ENCODE measurements at regions not wholly inside any gene's neighbourhood (a gene's known extent, or its start where the extent isn't known, plus 50 kb on each side); places are given as distances from the start of the nearest gene placed in this dataset.
A peak's percentile ranks its signal among the peaks of the same experiment; 100 is the strongest.
"Not testable (repeated sequence)": the region's sequence is repeated elsewhere in the genome, so short reads cannot be mapped to it uniquely, and the experiment has no call there.

DNA sequence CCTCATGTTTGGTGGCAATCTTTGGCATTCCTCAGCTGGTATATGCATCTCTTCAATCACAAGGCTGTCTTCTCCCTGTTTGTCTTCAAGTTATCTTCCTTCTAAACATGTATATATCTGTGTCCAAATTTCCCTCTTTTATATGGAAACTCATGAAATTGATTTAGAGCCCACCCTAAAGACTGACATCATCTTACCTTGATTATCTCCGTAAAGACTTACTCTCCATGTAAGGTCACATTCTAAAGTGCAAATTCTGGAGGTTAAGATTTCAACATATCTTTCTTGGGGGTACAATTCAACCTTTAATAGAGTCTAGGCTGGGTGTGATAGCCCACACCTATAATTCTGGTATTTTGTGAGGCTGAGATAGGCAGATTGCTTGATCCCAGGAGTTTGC, 215.8 kb upstream of the LRRC4C start:
- no peak for DNase-seq (ENCODE audit: low read depth in 4 of 4, low spot score in 3 of 4)

GRCh38 chr11:41713030-41713429, 253.6 kb upstream of the LRRC4C start:
- no peak for DNase-seq (ENCODE audit: low read depth in 4 of 4, low spot score in 3 of 4)

GRCh38 chr11:41714101-41714500, 254.6 kb upstream of the LRRC4C start:
- no peak for DNase-seq (ENCODE audit: low read depth in 4 of 4, low spot score in 3 of 4)

DNA sequence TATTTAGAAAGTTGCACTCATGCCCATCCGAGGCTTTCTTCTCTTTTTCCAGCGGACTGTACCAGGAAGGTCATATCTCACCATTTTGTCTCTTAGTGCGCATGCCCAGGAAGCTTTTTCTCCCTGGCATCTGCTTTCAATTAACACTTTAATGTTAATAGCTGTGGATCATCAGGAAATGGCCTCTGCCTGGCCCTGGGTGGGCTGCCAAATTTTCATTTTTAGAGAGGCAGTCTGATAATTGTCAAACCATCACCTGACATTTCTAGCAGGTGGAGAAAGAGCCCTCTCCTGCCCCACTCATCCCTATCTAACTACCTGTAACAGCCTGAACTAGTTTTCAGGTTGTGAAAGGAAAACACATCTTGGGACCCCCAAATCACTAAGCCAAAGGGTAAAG, 257.4 kb upstream of the LRRC4C start:
- no peak for DNase-seq (ENCODE audit: low read depth in 4 of 4, low spot score in 3 of 4)

DNA sequence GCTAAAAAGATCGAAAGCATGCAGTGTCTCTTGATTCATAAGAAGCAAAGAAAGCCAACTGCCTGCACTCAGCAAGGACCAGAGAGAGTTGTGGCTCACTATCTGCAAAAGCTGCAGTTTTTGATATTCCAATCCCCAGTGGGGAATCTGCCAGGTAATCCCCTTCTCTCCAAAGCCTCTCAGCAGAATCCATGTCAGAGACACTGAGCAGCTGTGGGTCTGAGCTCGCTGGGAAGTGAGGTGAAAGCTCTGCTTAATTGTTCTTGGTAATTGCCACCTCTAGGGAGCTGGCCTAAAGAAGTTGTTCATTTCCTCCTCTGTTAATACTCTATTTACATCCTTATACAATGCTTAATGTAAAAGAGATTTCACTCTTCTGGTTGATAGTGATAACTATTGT, 261.3 kb upstream of the LRRC4C start:
- no peak for DNase-seq (ENCODE audit: low read depth in 4 of 4, low spot score in 3 of 4)

- not testable (repeated sequence) for DNase-seq (ENCODE audit: low read depth in 4 of 4, low spot score in 3 of 4)
These were observed 268.7 kb upstream of the LRRC4C start for GRCh38 chr11:41728161-41728560.

DNA sequence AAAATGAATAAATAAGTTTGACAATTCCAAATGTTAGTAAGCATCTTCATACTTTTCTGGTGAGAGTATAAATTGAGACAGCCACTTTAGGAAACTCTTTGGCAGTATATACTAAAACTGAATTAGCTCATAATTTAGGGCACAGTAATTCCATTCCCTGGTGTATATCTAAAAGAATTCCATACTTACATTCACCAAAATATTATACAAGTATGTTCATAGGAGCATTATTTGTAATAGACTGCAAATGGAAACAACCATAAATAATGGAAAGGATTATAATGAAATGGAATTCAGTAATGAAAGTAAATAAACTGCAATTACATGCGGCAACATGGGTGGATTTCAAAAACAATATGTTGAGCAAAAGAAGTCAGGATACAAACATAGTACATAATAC, 315.8 kb upstream of the LRRC4C start:
- no peak for DNase-seq (ENCODE audit: low read depth in 4 of 4, low spot score in 3 of 4)

DNA sequence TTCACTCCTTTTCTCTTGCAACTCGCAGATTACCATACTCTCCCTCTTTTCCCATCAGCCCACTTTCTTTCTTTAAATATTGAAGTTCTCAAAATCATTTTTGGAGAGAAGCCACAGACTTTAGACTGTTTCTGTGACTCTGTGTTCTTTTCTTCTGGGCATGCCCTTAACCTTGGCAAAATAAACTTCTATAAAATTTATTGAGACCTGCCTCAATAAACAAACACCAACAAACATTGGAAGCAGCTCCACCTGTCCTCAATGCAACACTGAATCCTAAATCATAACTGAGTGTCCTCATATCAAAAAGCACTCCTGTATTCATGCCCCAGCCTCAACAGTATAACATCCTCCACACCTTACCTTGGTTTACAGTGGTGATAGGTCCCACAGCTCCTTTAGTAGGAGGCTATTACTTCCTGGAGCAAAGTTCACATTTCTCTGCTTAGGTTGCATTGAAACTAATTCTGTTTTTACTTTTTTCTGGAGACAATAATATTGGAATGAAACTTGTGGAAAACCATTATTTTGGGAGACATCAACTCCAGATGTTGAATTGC, 320.0 kb upstream of the LRRC4C start:
- no peak for DNase-seq (ENCODE audit: low read depth in 4 of 4, low spot score in 3 of 4)

- no peak for DNase-seq (ENCODE audit: low read depth in 4 of 4, low spot score in 3 of 4)
These were observed 322.0 kb upstream of the LRRC4C start for GRCh38 chr11:41781441-41781840.

- peak in 1 of 4 donors; percentile 20 for DNase-seq (ENCODE audit: low read depth in 4 of 4, low spot score in 3 of 4)
These were observed 325.3 kb upstream of the LRRC4C start for GRCh38 chr11:41784513-41785335.

- peak in 3 of 4 donors; percentile 18 to 44 (median 26) for DNase-seq (ENCODE audit: low read depth in 4 of 4, low spot score in 3 of 4)
These were observed 326.6 kb upstream of the LRRC4C start for GRCh38 chr11:41786087-41786486.

DNA sequence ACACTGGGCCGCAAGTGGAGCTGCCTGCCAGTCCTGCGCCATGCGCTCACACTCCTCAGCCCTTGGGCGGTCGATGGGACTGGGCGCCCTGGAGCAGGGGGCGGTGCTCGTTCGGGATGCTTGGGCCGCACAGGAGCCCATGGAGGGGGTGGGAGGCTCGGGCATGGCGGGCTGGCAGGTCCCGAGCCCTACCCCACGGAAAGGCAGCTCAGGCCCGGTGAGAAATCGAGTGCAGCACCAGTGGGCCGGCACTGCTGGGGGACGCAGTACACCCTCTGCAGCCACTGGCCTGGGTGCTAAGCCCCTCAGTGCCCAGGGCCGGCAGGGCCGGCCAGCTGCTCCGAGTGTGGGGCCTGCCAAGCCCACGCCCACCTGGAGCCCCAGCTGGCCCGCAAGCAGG, 328.7 kb upstream of the LRRC4C start:
- DNase-seq (ENCODE audit: low read depth in 4 of 4, low spot score in 3 of 4), result no peak

DNA sequence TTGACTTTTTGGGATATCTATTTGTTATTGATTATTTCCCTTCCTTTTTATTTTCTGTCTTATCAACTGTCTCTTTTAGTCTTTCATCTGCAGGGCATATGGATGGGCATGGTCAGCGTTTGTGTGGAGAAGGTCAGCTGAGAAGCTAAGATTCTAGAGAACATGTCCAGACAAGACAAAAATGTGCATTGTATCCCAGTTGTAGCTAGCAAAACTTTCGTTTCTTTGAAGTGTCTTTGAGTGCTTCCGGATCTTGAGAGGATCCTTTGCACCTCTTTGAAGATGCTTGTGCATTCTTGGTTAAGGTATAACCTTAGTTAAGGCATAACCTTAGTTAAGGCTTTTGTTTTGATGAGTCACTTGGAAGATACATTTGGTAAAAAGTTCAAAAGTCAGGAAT, 329.9 kb upstream of the LRRC4C start:
- DNase-seq (ENCODE audit: low read depth in 4 of 4, low spot score in 3 of 4), result no peak

DNA sequence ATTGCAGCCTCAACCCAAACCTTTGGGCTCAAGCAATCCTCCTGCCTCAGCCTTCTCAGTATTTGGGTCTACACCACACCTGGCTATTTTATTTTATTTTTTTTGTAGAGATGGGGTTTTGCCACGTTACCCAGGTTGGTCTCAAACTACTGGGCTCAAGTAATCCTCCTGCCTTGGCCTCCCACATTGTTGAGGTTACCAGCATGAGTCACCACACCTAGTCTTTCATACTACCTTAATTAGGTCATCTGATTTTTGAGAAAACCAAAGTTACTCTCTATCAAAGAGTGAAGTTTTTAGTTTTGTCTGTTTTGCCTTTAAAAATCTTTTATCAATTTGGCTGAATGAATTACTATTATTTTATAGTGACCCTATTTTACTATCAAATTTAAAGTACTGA, 335.6 kb upstream of the LRRC4C start:
- no peak for DNase-seq (ENCODE audit: low read depth in 4 of 4, low spot score in 3 of 4)

DNA sequence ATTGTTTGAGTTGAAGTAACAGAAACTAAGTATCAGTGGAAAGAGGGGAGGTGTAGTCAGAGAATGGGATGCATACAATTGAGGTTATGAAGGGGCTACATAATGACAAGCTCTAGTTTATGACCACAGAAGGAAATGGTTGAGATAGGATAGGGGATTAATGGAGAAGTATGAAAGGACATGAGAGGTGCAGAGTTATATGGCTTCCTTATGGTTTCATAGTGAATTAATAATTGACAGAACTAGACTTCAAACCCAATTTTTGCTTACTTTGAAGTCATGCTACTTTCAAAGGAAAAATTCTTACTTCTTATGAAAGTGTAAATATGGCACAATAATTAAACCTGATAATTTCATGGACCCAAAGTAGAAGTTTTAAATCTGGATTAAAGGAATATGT, 340.3 kb upstream of the LRRC4C start:
- DNase-seq (ENCODE audit: low read depth in 4 of 4, low spot score in 3 of 4), result no peak

GRCh38 chr11:41803895-41804294, 344.4 kb upstream of the LRRC4C start:
- no peak for DNase-seq (ENCODE audit: low read depth in 4 of 4, low spot score in 3 of 4)

DNA sequence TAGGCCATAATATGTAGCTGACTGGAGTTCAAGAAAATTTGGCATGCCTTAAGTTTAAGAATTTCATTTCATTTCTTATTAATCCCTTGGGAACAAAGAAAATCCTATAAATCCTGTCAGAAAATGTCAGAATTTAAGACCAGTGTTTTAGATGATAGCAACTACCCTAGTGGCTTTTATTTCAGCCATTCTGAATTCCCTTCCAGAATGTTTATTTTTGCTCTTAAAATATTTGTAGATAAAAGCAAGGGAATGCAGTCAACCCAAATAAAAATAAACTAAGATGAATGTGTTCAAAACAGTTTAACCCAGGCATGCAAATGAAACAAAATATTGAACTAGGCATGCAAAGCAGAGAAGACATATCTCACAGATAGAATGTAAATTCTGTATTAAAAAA, 356.9 kb upstream of the LRRC4C start:
- peak in 1 of 4 donors; percentile 15 for DNase-seq (ENCODE audit: low read depth in 4 of 4, low spot score in 3 of 4)

GRCh38 chr11:41824287-41824686, 364.8 kb upstream of the LRRC4C start:
- DNase-seq (ENCODE audit: low read depth in 4 of 4, low spot score in 3 of 4), result not testable (repeated sequence)

DNA sequence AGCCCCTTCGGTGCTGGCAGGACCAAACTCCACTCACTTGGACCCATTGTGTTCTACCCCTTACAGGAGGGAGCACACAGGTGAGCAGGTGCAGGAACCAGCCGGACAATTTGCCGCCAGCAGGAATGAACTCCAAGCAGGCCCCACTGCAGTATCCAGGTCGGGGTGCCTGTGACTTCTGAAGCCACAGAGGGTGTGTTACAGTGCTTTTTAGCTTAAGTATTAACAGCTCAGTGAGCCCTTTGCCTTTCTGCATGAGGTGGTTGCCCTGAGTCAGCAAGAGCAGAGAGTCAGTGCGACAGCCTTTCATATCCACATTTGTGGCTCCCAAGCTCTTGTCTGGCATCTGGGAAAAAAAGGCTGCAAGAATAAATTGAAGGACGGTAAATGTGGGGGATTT, 366.6 kb upstream of the LRRC4C start:
- peak in 1 of 4 donors; percentile 8 for DNase-seq (ENCODE audit: low read depth in 4 of 4, low spot score in 3 of 4)

- DNase-seq (ENCODE audit: low read depth in 4 of 4, low spot score in 3 of 4), result no peak
These were observed 377.0 kb upstream of the LRRC4C start for GRCh38 chr11:41836431-41836830.

DNA sequence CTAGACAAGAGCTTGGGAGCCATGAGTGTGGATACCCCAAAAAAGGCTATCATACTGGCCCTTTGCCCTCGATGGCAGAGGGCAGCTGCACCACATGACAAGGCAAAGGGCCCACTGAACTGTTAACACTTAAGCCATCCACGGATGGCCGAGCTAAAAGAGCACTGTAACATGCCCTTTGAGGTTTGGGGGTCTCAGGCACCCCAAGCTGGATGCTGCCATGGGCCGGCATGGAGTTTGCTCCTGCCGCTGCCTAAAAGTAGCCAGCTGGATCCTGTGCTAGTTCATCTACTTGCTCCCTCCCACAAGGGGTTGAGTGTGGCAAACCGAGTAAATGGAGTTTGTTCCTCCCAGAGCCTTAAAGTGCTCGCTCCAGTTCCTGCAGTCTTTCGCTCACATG, 383.2 kb upstream of the LRRC4C start:
- DNase-seq (ENCODE audit: low read depth in 4 of 4, low spot score in 3 of 4), result no peak

DNA sequence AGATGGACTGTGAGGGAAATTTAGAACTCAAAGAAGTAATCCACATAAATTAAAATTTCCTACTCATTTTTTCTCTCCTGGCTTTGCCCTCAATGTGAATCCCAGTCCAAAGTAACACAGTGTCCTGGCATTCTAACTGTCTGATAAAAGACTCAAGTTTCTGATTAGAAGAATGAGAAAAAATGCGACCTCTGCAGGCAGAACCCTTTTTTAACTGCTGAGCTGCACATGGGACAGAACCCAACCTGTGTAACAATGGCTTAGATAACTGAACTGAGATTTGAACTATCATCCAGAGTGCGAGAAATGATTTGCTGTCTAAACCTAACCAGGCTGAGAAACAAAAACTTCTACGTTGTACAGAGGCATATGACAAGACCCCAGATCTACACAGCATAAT, 385.6 kb upstream of the LRRC4C start:
- DNase-seq (ENCODE audit: low read depth in 4 of 4, low spot score in 3 of 4), result no peak

All from right renal pelvis (tissue), 4 donors.